Activated CD4-positive, CD25-positive, alpha-beta regulatory T cell treated with anti-CD3 and anti-CD28 coated beads, Interleukin-2, amount 50 U/mL, for 72 hours (primary cell): ENCODE measurements at regions not wholly inside any gene's neighbourhood (a gene's known extent, or its start where the extent isn't known, plus 50 kb on each side); places are given as distances from the start of the nearest gene placed in this dataset.

Source experiments
- DNase-seq: peaks from one replicate; pipeline ENCODE4 v3.0.0; 2021

DNA sequence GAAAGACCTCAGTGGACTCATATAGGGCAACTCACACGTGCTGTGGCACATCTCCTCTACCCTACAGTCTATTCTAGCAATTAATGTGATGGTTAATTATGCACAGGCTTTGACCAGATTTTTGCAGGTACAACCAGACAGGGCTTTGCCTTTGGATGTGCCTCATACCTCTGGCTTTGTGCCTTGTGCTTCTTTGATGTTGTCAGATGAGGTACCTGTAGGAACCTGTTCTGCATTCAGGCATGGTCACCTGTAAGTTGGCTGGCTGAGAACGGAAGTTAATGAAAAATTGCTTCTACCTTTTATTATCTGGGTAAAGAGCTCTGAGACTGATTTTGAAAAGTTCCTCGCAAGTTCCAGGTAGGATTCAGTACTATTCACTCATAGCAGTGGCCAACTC is 462.9 kb upstream of the ZFHX3 start:
- no peak for DNase-seq

- no peak for DNase-seq
Measured at GRCh38 chr16:73506568-73507056, 458.7 kb upstream of the ZFHX3 start.

GRCh38 chr16:73505577-73505976 is 457.6 kb upstream of the ZFHX3 start:
- DNase-seq = no peak

DNA sequence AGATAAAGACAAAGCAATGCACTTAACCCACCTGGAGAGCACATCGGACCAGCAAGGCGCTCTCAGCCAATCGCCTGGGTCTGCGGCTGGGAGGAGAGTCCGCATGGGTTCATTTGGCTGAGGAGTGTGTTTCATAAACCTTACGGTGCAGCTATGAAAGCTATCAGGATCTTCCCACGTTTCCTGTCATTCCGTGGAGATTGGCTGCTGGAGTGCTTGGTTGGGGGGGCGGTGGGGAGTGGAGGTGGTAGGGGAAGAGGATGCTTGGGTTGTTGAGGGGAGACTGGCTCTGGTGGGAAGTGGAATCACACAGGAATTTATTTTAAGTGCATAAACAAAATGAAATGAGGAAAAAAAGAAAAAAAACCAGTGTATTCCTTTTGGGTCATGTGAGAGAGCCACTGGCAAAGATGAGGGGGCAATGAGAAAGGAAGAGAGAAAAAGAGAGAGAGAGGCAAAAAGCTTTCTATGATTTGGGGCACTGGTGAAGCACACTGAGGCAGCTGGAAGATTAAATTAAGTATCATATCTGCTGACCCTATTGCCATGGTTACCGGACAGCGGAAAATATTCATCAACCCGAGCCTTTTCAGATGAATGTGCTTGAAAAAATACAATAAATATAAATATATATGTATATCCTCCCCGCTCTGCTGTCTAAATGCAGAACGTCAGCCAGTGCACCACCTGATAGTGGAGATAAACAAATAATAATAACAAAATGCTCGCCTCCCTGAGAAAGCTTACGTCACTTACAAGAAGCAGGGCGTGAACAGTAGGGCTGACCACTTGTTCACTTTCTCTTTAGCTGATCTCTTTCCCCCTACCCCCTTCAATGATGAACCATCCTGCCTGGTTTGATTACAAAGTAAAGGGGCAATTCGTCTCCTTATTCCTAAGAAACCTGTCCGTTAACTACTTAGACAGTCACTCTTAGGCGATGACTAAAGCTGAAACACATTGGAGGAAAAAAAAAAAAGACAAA is 457.0 kb upstream of the ZFHX3 start:
- DNase-seq = no peak

- DNase-seq = no peak
Measured at GRCh38 chr16:73503093-73503492, 455.2 kb upstream of the ZFHX3 start.

GRCh38 chr16:73499276-73499675 is 451.3 kb upstream of the ZFHX3 start:
- DNase-seq = no peak

DNA sequence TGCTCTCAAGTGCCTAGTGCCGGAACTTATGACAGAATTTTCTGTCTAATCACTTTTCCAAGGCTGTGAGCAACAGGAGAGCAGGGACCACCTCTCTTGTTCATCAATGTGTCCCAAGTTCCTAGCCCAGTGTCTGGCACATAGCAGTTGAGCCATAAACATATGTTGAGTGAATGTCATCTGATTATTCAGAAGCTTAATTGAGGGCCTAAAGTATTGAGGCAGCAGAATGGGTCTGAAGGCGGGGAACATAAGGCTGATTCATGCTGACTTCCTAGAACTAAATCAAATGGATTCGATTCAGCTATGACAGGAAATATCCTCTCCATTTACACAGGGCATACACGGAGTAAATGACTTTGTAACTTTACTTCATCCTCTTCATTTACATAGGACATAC is 438.0 kb upstream of the ZFHX3 start:
- DNase-seq = no peak

DNA sequence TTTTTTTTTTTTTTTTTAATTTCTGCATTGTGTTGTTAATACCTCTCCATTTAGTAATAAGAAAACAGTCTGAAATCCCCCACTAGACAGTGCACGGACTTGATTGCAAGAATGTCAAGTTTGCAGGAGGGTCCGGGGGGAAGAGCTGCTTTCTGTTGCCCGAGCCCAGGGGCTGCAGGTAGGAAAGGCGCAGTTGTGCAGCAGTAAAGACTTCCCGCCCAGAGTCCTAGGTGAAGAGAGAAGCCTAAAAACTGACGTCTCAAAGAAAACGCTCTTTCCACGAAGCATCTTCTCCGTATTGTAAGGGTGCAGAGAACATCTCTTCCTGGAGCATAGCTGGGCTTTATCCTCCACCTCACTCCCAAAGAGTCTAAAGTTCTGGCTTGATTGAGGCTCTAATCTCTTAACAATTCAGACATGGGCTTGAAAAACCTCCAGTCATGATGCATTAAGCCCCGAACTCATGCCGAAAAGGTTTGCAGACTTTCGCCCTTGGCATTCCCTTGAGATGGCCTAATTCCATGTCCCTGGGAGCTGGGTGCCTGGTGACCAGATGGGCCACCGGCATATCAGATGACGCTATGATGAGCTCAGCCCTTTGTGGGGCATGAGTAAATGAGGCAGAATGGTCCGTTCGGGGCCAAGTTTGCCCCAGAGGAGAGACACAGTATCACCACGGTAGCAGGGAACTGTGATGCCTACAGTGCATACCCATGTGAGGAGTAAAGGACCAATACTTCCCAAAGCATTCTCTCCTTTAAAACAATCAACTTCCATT is 436.2 kb upstream of the ZFHX3 start:
- no peak for DNase-seq

- DNase-seq = no peak
Measured at GRCh38 chr16:73483076-73483791, 435.3 kb upstream of the ZFHX3 start.

DNA sequence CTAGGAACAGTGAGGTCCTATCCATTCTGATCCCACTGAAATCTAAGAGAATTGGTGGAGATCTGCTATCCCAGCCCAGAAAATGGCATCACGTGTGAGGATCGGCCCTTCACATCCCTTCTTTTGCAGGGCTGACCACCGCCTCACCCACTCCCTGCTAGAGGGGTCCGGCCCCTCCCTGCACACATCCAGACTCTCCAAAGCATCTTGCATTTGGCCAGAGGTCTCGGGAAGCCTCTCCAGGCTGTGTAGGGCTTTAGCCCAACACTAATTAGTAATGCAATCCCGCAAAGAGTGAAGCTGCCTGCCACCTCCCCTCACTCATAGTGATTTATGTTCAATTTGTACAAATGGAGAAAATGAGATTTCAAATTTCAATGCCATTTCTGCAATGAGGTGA is 434.4 kb upstream of the ZFHX3 start:
- DNase-seq = no peak

DNA sequence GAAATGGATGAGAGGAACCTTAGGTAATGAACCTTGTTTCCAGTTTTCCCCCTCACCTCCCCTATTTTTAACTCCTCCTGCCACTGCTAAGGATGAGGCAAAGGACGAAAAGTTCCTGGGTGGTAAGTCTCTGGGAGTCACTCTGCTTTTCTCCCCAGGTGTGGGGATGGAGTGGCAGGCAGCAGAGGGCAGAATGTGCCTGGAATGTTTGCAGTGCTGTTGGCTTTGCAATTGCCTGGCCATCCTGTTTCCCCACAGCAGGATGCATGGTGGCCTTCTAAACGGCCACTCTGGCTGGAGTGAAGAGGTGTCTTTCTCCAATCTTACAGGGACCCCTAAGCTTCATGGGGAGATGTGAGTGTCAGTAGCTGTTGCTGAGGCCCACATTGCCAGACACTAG is 432.5 kb upstream of the ZFHX3 start:
- no peak for DNase-seq

- no peak for DNase-seq
Measured at GRCh38 chr16:73473713-73474112, 425.8 kb upstream of the ZFHX3 start.

GRCh38 chr16:73464834-73465233 is 416.9 kb upstream of the ZFHX3 start:
- DNase-seq = no peak

- DNase-seq = no peak
Measured at GRCh38 chr16:73459586-73459985, 411.7 kb upstream of the ZFHX3 start.

GRCh38 chr16:73457851-73458250 is 409.9 kb upstream of the ZFHX3 start:
- no peak for DNase-seq

DNA sequence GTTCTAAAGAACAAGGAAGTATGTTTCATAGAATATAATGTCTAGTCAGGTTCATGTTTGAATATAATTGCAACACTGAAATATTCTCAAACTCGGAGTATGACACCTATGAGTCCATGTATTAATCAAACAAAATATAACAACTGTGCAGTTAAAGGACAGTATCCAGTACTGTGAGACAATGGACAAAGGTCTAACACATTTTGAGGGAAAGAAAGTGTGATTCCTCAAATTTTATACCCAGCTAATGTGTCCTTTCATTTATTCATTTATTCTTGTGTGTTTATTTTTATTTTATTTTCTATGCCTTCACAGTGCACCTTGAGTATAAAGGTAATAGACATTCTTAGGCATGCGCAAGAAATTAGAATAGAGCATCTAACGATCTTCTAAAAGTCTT is 401.0 kb upstream of the ZFHX3 start:
- no peak for DNase-seq

- no peak for DNase-seq
Measured at GRCh38 chr16:73447846-73448245, 399.9 kb upstream of the ZFHX3 start.

DNA sequence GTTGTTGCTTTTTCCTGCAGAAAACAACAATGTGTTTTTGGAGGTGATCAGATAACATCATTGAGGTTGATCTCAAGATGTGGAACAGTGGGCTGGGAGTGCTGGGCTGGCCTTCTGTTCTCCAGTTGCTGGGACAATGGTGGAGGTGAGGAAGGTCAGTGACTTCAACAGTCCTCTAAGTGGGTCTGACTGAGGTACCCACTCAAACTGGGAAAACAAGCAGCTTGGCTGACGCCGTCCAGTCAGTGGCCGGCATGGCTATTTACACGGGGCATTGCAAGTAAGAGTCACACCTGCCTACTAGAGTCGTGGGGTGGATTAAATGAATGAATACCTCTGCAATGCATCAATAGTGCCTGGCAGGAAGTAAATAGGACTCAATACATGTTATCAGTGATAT is 386.7 kb upstream of the ZFHX3 start:
- no peak for DNase-seq

DNA sequence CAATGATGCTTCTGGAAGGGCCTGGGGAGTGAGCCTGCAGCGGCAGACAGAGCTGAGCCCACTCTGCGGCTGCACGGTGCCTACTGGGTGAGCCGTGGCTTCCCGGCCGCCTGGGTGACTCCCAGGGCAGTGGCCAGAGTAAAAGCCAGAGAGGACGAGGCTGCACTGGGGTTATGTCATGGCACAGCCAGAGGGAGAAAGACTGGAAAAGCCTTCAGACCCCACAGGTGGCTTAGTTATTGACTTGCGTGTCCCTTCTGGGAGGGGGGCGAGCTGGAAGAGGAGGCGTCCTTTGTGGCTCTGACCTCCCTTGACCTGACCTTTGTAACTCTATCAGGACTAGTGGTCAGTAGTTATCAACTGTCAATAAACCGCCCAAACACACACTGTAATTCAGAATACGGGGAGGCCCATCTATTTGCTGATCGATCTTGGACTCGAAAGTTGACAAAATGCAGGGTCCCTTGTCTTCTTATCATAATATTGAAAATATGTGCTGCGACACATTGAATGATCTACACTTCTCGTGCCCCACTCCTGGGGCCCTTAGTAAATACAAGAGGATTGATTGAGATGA is 385.9 kb upstream of the ZFHX3 start:
- DNase-seq = no peak

DNA sequence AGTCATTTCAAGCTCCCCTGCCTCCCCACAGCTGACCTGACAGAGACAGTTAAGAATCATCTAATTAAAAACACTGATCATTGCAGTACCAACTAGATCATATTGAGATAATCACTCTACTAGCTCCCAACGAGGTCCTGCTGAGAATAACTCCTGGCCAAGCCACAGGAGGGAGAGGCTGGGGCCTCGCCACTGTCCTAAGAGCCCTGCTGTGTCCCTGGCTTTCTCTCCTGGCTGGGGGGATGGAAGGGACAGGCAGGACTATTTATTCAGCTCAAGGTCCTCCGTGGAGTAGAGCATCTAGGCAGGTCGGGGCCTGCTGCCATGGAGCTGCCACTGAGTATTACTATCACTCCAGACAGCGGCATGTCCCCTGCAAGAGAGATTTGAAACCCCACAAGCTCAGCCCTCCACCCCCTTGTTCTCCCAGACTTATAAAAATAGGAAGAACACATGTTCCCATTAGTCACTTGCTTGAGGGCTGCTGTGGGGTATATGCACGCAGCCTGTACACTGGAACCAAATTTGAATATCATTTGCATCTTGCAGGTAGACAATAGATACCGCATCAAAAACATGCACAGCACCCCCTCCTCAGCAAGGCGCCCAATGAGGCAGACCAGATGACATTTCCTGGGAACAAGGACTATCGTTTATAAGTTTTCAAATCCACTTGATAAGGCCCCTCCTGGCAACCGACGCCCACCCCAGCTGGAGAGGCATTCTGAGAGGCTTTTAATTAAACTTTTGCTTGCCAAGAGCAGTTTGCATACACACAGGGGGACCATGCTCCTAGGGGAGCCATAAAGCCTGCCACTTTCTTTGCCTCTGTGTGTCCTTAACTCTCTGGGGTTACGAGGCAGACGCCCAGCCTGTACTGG is 385.2 kb upstream of the ZFHX3 start:
- DNase-seq = no peak

DNA sequence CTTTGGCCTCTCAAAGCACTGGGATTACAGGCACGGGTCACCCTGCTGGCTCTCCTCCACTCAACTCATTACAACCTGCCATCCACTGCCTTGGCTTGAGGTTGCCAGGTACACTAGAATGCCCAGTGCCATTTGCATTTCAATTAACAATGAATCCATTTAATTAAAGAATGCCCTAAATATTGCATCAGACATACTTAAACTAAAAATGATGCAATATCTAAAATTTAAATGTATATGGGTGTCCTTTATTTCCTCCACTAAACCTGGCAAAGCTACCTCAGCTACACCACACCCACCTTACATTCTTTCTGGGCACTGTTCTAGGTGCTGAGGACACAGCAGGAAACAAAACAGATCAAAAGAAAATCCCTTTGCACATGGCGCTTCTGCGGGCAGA is 382.2 kb upstream of the ZFHX3 start:
- DNase-seq = no peak

DNA sequence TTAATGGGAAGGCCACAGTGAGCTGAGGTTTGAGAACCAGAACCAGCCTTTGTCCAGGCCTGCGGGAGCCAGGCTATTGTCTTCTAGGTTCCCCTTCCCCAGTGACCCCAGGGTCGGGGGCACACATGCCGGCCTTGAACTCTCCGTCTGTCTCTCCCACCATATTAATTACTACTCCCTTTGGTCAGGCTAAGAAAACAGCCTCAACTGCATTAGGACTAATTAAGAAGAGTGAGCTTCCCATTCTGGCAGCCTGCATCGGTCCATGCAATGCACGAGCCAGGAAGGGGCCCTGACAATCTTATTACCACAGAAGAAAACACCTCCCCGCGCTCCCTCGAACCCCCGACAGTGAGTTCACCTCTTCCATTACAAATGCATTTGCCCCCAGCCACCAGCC is 380.2 kb upstream of the ZFHX3 start:
- DNase-seq = no peak
